ENCODE measurements at regions not wholly inside any gene's neighbourhood (a gene's known extent, or its start where the extent isn't known, plus 50 kb on each side); places are given as distances from the start of the nearest gene placed in this dataset.

DNA sequence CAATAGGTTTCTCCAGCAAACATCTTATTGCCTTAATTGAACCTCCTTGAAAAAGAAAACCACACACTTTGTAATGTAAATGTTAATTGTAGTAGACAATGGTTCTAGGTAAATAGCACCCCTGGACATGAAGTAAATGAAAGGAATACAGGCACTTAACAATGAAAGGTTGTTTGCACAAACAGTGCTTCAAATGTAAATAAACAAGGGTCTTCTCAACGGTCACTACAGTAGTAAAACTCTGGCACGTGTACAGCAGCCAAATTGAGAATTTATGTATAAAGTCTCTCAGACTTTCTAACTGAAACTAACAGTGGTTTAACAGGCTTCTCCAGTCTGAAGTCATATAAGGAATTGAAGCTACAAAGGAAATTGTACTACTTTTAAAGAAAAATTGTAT lies 218.3 kb downstream of the MEF2C start:
- TF ChIP-seq, protein P1, sequence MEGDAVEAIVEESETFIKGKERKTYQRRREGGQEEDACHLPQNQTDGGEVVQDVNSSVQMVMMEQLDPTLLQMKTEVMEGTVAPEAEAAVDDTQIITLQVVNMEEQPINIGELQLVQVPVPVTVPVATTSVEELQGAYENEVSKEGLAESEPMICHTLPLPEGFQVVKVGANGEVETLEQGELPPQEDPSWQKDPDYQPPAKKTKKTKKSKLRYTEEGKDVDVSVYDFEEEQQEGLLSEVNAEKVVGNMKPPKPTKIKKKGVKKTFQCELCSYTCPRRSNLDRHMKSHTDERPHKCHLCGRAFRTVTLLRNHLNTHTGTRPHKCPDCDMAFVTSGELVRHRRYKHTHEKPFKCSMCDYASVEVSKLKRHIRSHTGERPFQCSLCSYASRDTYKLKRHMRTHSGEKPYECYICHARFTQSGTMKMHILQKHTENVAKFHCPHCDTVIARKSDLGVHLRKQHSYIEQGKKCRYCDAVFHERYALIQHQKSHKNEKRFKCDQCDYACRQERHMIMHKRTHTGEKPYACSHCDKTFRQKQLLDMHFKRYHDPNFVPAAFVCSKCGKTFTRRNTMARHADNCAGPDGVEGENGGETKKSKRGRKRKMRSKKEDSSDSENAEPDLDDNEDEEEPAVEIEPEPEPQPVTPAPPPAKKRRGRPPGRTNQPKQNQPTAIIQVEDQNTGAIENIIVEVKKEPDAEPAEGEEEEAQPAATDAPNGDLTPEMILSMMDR (IDR thresholded peaks at IDR 0.05; ENCODE audit: borderline replicate concordance, extremely low read depth, low read length, poor library complexity, severe bottlenecking) = no peak
- no peak for TF ChIP-seq EZH2 (IDR thresholded peaks at IDR 0.05; ENCODE audit: borderline replicate concordance, low read depth, low read length, severe bottlenecking)

Measured in DND-41 (cell line).